Panc1 (cell line): ENCODE measurements at regions not wholly inside any gene's neighbourhood (a gene's known extent, or its start where the extent isn't known, plus 50 kb on each side); places are given as distances from the start of the nearest gene placed in this dataset.

Experiments
- ATAC-seq: fragments of 200-7000 bp; cut with Tn5 transposase; 2 replicates; pipeline ENCODE4 v1.9.1; 2020; ENCODE audit warnings: mild to moderate bottlenecking, moderate library complexity
- BruUV-seq: library from RNA; stranded (reverse); fragments of 400-500 nt; replicated peaks from 2 replicates; lab custom pipeline; 2021; lab: Mats Ljungman, UMichigan
- CTCF ChIA-PET: fragments of 300-600 bp; sonication (Branson Sonifier 250); formaldehyde crosslinking; loops from one replicate; lab custom pipeline; 2022; ENCODE audit warnings: antibody characterized with exemption; lab: Charles Lee
- POLR2A ChIA-PET: fragments of 300-600 bp; sonication (Branson Sonifier 250); formaldehyde crosslinking; loops from one replicate; lab custom pipeline; 2022; ENCODE audit warnings: antibody characterized with exemption; lab: Charles Lee
- DNase-seq: peaks from one replicate; pipeline ENCODE4 v3.0.0-alpha.2; 2010; ENCODE audit warnings: low read depth, low spot score
- H3K27ac ChIP-seq: 2 replicates; pipeline ENCODE4 v1.5.1; 2011; ENCODE audit warnings: mild to moderate bottlenecking, low read length, inconsistent platforms
- H3K27me3 ChIP-seq: fragments of 200-500 bp; sonication (Bioruptor generic); 2 replicates; pipeline ENCODE4 v1.6.0; 2014; ENCODE audit warnings: low read length, inconsistent platforms; ENCODE audit not compliant: control insufficient read depth, insufficient read depth
- H3K36me3 ChIP-seq: fragments of 200-500 bp; sonication (Bioruptor generic); 2 replicates; pipeline ENCODE4 v1.5.1; 2014; ENCODE audit warnings: inconsistent platforms, mild to moderate bottlenecking, low read length, moderate library complexity; ENCODE audit not compliant: control insufficient read depth, insufficient read depth
- H3K4me1 ChIP-seq: 2 replicates; pipeline ENCODE4 v1.5.1; 2011; ENCODE audit warnings: inconsistent platforms, mild to moderate bottlenecking, low read length, moderate library complexity; ENCODE audit not compliant: control insufficient read depth, insufficient read depth
- H3K4me3 ChIP-seq, 2 experiments: 2 replicates each; pipeline ENCODE4 v1.5.1; 2011 to 2012; ENCODE audit warnings: low read depth in 2 of 2, low read length in 2 of 2, mild to moderate bottlenecking in 2 of 2, inconsistent platforms in 1 of 2, moderate library complexity in 1 of 2
- H3K9me3 ChIP-seq: fragments of 200-500 bp; sonication (Bioruptor generic); 2 replicates; pipeline ENCODE4 v1.5.1; 2014; ENCODE audit warnings: low read depth, mild to moderate bottlenecking, inconsistent platforms, low read length, moderate library complexity; ENCODE audit not compliant: control insufficient read depth, insufficient read depth
- POLR2AphosphoS5 ChIP-seq: IDR thresholded peaks from 2 replicates; pipeline ENCODE4 v1.6.1; 2012; ENCODE audit warnings: mild to moderate bottlenecking, low read depth, low read length, moderate library complexity
- SIN3A ChIP-seq: IDR thresholded peaks from 2 replicates; pipeline ENCODE4 v1.6.1; 2012; ENCODE audit warnings: low read depth, mild to moderate bottlenecking, low read length, moderate library complexity, borderline replicate concordance; ENCODE audit not compliant: insufficient read depth
- TCF7L2 ChIP-seq: IDR thresholded peaks from 2 replicates; pipeline ENCODE4 v1.6.1; 2011; ENCODE audit warnings: mild to moderate bottlenecking, low read depth, low read length, inconsistent platforms
- in situ Hi-C: cut with HindIII; loops from 2 replicates; pipeline ENCODE4 v1.10.0; 2016; ENCODE audit warnings: low sequenced_read_pairs, low pct_unique_long_range_greater_than_20kb
- intact Hi-C: fragments of 100-400 bp; cut with micrococcal nuclease; formaldehyde crosslinking; loops from one replicate; pipeline ENCODE4 v1.10.0; 2022; ENCODE audit not compliant: unreplicated experiment
- TF ChIP-seq, protein P1 (sequence below), 2 experiments: IDR thresholded peaks; 2 replicates each; pipeline ENCODE4 v1.6.1; 2011 to 2012; ENCODE audit warnings: low read depth in 2 of 2, control low read depth in 1 of 2, low read length in 1 of 2, mild to moderate bottlenecking in 1 of 2, moderate library complexity in 1 of 2; ENCODE audit not compliant: insufficient read depth in 1 of 2
- TF ChIP-seq, protein P2 (sequence below): fragments of 450-650 bp; IDR thresholded peaks from 2 replicates; pipeline ENCODE4 v1.5.1; 2017; ENCODE audit warnings: mild to moderate bottlenecking

DNA sequence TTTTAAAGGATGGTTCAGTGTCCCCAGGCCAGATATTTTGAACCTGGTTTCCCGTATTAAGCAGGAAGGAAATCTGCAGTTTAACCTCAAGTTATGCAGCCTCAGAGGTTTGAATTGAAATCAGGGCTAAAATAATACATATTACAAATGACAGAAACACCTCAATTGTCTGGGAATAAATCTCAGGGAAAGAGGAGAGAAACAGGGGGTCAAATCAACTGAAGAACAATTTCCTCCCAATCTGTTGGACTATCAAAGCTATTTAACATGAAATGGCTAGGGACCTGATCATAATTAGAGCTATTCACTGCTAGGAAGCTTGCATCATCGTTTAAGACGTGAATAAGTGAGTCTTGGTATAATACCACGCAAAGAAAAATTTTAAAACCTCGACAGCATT, 150.0 kb upstream of the ARHGAP28 start:
- Histone ChIP-seq H3K27ac (no peak overlapping the region), H3K4me1 (no peaks in the 10 kb centered on the region), H3K9me3 (no peaks in the 10 kb centered on the region), H3K4me3 (no peak overlapping the region), H3K27me3 (no peaks in the 10 kb centered on the region), H3K36me3 (no peaks in the 10 kb centered on the region)
- DNase-seq: no peak
- no peak for TF ChIP-seq POLR2AphosphoS5
- TF ChIP-seq, protein P1, sequence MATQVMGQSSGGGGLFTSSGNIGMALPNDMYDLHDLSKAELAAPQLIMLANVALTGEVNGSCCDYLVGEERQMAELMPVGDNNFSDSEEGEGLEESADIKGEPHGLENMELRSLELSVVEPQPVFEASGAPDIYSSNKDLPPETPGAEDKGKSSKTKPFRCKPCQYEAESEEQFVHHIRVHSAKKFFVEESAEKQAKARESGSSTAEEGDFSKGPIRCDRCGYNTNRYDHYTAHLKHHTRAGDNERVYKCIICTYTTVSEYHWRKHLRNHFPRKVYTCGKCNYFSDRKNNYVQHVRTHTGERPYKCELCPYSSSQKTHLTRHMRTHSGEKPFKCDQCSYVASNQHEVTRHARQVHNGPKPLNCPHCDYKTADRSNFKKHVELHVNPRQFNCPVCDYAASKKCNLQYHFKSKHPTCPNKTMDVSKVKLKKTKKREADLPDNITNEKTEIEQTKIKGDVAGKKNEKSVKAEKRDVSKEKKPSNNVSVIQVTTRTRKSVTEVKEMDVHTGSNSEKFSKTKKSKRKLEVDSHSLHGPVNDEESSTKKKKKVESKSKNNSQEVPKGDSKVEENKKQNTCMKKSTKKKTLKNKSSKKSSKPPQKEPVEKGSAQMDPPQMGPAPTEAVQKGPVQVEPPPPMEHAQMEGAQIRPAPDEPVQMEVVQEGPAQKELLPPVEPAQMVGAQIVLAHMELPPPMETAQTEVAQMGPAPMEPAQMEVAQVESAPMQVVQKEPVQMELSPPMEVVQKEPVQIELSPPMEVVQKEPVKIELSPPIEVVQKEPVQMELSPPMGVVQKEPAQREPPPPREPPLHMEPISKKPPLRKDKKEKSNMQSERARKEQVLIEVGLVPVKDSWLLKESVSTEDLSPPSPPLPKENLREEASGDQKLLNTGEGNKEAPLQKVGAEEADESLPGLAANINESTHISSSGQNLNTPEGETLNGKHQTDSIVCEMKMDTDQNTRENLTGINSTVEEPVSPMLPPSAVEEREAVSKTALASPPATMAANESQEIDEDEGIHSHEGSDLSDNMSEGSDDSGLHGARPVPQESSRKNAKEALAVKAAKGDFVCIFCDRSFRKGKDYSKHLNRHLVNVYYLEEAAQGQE (IDR thresholded peaks at IDR 0.05; ENCODE audit: insufficient read depth in 1 of 2, low read depth in 2 of 2, low read length in 1 of 2): no peak
- TF ChIP-seq SIN3A: no peak
- TF ChIP-seq TCF7L2: no peak
- TF ChIP-seq, protein P2, sequence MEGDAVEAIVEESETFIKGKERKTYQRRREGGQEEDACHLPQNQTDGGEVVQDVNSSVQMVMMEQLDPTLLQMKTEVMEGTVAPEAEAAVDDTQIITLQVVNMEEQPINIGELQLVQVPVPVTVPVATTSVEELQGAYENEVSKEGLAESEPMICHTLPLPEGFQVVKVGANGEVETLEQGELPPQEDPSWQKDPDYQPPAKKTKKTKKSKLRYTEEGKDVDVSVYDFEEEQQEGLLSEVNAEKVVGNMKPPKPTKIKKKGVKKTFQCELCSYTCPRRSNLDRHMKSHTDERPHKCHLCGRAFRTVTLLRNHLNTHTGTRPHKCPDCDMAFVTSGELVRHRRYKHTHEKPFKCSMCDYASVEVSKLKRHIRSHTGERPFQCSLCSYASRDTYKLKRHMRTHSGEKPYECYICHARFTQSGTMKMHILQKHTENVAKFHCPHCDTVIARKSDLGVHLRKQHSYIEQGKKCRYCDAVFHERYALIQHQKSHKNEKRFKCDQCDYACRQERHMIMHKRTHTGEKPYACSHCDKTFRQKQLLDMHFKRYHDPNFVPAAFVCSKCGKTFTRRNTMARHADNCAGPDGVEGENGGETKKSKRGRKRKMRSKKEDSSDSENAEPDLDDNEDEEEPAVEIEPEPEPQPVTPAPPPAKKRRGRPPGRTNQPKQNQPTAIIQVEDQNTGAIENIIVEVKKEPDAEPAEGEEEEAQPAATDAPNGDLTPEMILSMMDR: no peak
- POLR2A ChIA-PET: no interaction called here
- no TSS peak for BruUV-seq
- ATAC-seq: no peak
- CTCF ChIA-PET: no interaction called here
- intact Hi-C loops (no loop called here), in situ Hi-C loops (no loop called here)

DNA sequence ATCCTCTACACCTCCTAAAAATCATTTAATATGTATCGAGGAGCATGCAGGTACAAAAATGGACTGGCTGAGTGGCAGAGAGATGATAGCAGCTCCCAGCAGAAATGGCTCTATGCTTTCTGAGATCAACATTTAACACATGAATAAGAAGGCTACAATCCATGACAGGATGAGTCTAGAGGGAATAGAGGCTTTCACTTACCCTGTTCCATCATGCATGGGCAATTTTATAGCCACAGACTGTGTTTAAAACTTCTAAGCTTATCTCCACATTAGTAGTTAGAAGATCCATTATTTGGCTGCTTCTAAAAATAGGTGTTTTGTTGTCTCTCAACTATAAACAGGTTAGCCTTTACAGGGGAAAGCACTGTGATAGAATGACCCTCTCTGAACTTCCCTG, 149.1 kb upstream of the ARHGAP28 start:
- no peaks in the 10 kb centered on the region for H3K4me1 ChIP-seq
- BruUV-seq: no TSS peak
- ChIA-PET CTCF (no interaction called here), POLR2A (no interaction called here)
- ATAC-seq (no peak), DNase-seq (no peak)
- TF ChIP-seq, protein P2: no peak
- TF ChIP-seq, protein P1 (IDR thresholded peaks at IDR 0.05; ENCODE audit: insufficient read depth in 1 of 2, low read depth in 2 of 2, low read length in 1 of 2): no peak
- TF ChIP-seq TCF7L2: no peak
- TF ChIP-seq POLR2AphosphoS5: no peak
- TF ChIP-seq SIN3A: no peak
- H3K4me3 ChIP-seq: no peak overlapping the region
- no peak overlapping the region for H3K27ac ChIP-seq
- intact Hi-C loops (no loop called here), in situ Hi-C loops (no loop called here)
- H3K9me3 ChIP-seq: no peaks in the 10 kb centered on the region
- no peaks in the 10 kb centered on the region for H3K36me3 ChIP-seq
- H3K27me3 ChIP-seq: no peaks in the 10 kb centered on the region
